ENCODE measurements at regions not wholly inside any gene's neighbourhood (a gene's known extent, or its start where the extent isn't known, plus 50 kb on each side); places are given as distances from the start of the nearest gene placed in this dataset.
A peak's percentile ranks its signal among the peaks of the same experiment; 100 is the strongest.

DNA sequence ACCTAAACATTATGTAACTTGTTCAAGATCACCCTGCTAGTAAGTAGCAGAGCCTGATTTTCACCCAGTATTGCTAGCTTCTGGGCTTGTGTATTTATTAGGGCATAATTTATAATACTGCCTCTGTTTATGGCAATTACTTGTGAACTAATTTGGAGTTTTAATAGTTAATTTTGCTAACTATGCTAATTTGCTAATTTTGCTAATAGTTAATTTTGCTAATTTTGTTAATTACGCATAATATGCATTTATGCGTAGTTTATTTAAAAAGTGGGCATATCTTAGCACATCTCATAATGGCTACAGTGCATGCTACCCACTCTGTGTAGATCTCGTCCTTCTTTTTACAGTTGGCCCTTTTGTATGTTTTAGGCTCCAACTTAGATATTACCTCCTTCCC, 898.1 kb upstream of the EPHA5 start (continued):
- TF ChIP-seq, protein P1, sequence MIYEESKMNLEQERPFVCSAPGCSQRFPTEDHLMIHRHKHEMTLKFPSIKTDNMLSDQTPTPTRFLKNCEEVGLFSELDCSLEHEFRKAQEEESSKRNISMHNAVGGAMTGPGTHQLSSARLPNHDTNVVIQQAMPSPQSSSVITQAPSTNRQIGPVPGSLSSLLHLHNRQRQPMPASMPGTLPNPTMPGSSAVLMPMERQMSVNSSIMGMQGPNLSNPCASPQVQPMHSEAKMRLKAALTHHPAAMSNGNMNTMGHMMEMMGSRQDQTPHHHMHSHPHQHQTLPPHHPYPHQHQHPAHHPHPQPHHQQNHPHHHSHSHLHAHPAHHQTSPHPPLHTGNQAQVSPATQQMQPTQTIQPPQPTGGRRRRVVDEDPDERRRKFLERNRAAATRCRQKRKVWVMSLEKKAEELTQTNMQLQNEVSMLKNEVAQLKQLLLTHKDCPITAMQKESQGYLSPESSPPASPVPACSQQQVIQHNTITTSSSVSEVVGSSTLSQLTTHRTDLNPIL (CRISPR knock-in tag; IDR thresholded peaks at IDR 0.05; ENCODE audit: low read depth): no peak
- TF ChIP-seq PPARA (CRISPR knock-in tag; IDR thresholded peaks at IDR 0.05; ENCODE audit: borderline replicate concordance) (no peak), TOX (CRISPR knock-in tag; IDR thresholded peaks at IDR 0.05; ENCODE audit: borderline replicate concordance) (no peak), ZNF70 (CRISPR knock-in tag; IDR thresholded peaks at IDR 0.05) (no peak), BACH2 (CRISPR knock-in tag; IDR thresholded peaks at IDR 0.05; ENCODE audit: borderline replicate concordance) (no peak), ZFP3 (CRISPR knock-in tag; IDR thresholded peaks at IDR 0.05) (no peak), ESRRG (CRISPR knock-in tag; IDR thresholded peaks at IDR 0.05) (no peak)

DNA sequence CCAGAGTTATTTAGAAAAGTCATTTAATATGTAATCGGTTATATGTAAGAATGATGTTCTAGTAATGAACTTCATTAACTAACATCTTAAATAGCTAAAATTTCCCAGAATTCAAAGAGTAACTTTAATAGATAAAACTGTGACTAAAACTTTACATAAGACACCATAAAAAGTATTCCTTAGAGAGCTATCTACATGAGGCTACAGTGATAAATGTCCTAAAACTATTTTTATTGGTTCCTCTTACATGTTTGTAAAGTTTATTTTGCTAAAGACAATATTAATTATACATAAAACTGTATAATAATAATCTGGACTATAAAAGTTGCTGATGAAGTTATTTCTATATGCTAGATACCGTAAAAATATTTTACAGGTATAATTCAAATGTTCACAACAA, 897.7 kb upstream of the EPHA5 start:
- no peak for TF ChIP-seq CSDC2 (CRISPR knock-in tag; IDR thresholded peaks at IDR 0.05)
- no peak for TF ChIP-seq GLIS3 (CRISPR knock-in tag; IDR thresholded peaks at IDR 0.05)
- TF ChIP-seq, protein P2, sequence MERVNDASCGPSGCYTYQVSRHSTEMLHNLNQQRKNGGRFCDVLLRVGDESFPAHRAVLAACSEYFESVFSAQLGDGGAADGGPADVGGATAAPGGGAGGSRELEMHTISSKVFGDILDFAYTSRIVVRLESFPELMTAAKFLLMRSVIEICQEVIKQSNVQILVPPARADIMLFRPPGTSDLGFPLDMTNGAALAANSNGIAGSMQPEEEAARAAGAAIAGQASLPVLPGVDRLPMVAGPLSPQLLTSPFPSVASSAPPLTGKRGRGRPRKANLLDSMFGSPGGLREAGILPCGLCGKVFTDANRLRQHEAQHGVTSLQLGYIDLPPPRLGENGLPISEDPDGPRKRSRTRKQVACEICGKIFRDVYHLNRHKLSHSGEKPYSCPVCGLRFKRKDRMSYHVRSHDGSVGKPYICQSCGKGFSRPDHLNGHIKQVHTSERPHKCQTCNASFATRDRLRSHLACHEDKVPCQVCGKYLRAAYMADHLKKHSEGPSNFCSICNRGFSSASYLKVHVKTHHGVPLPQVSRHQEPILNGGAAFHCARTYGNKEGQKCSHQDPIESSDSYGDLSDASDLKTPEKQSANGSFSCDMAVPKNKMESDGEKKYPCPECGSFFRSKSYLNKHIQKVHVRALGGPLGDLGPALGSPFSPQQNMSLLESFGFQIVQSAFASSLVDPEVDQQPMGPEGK (CRISPR knock-in tag; IDR thresholded peaks at IDR 0.05; ENCODE audit: borderline replicate concordance): no peak
- TF ChIP-seq ZC3H10 (CRISPR knock-in tag; IDR thresholded peaks at IDR 0.05): no peak
- TF ChIP-seq, protein P3, sequence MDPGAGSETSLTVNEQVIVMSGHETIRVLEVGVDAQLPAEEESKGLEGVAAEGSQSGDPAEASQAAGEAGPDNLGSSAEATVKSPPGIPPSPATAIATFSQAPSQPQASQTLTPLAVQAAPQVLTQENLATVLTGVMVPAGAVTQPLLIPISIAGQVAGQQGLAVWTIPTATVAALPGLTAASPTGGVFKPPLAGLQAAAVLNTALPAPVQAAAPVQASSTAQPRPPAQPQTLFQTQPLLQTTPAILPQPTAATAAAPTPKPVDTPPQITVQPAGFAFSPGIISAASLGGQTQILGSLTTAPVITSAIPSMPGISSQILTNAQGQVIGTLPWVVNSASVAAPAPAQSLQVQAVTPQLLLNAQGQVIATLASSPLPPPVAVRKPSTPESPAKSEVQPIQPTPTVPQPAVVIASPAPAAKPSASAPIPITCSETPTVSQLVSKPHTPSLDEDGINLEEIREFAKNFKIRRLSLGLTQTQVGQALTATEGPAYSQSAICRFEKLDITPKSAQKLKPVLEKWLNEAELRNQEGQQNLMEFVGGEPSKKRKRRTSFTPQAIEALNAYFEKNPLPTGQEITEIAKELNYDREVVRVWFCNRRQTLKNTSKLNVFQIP (CRISPR knock-in tag; IDR thresholded peaks at IDR 0.05; ENCODE audit: borderline replicate concordance, low read depth): no peak
- TF ChIP-seq SNAI2 (CRISPR knock-in tag; IDR thresholded peaks at IDR 0.05): no peak
- no peak for TF ChIP-seq TOX (CRISPR knock-in tag; IDR thresholded peaks at IDR 0.05; ENCODE audit: borderline replicate concordance)
- no peak for TF ChIP-seq ZFP3 (CRISPR knock-in tag; IDR thresholded peaks at IDR 0.05)
- no peak for TF ChIP-seq ZNF565 (CRISPR knock-in tag; conservative IDR thresholded peaks at IDR 0.05; ENCODE audit: low read depth)
- TF ChIP-seq, protein P1 (CRISPR knock-in tag; IDR thresholded peaks at IDR 0.05; ENCODE audit: low read depth): no peak
- TF ChIP-seq PPARA (CRISPR knock-in tag; IDR thresholded peaks at IDR 0.05; ENCODE audit: borderline replicate concordance): no peak
- TF ChIP-seq BACH2 (CRISPR knock-in tag; IDR thresholded peaks at IDR 0.05; ENCODE audit: borderline replicate concordance): no peak
- TF ChIP-seq, protein P4, sequence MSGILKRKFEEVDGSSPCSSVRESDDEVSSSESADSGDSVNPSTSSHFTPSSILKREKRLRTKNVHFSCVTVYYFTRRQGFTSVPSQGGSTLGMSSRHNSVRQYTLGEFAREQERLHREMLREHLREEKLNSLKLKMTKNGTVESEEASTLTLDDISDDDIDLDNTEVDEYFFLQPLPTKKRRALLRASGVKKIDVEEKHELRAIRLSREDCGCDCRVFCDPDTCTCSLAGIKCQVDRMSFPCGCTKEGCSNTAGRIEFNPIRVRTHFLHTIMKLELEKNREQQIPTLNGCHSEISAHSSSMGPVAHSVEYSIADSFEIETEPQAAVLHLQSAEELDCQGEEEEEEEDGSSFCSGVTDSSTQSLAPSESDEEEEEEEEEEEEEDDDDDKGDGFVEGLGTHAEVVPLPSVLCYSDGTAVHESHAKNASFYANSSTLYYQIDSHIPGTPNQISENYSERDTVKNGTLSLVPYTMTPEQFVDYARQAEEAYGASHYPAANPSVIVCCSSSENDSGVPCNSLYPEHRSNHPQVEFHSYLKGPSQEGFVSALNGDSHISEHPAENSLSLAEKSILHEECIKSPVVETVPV (CRISPR knock-in tag; IDR thresholded peaks at IDR 0.05): no peak
- no peak for ATAC-seq

DNA sequence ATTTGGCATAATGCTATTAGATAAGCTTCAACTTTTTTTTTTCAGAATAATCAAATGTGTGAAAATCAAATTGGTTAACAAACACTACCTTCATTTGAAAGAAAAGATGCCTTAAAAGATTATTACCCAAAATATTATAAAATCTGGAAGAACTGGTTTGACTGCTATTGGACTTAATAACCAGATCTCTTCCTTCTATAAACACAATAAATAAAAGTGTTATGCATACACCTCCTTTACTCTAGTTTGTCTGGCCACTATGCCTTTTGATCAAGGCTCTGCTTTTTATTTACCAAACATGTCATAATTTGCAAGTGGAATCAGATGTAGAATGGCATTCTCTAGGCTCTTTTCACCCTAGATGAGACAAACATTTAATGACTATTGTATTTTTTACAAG, 897.3 kb upstream of the EPHA5 start:
- no peak for TF ChIP-seq ZFP30 (CRISPR knock-in tag; IDR thresholded peaks at IDR 0.05)
- TF ChIP-seq ZNF565 (CRISPR knock-in tag; conservative IDR thresholded peaks at IDR 0.05; ENCODE audit: low read depth): no peak
- no peak for TF ChIP-seq ZC3H10 (CRISPR knock-in tag; IDR thresholded peaks at IDR 0.05)
- no peak for TF ChIP-seq RARB (CRISPR knock-in tag; IDR thresholded peaks at IDR 0.05)
- TF ChIP-seq, protein P4 (CRISPR knock-in tag; IDR thresholded peaks at IDR 0.05): no peak
- ATAC-seq: no peak

DNA sequence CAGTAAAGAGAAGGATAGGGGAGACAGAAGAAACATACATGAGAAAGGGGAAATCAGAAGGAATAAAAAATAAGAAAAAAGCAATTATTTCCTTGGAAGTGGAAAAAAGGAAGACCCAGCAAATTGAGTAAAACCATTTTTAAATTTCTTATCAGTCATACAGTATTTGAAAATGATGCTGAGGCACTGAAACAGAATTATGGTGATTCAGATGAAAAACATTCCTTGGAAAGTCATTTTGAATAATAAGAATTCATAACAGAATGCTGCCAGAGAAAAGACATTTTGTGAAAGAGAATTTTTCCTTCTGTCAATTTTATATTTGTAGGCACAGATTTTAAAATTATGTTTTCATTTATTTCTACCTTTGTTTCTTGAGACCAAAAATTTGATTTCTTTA, 895.5 kb upstream of the EPHA5 start:
- ATAC-seq: peak; percentile 51
- TF ChIP-seq ZFP3 (CRISPR knock-in tag; IDR thresholded peaks at IDR 0.05) (no peak), SNAI2 (CRISPR knock-in tag; IDR thresholded peaks at IDR 0.05) (no peak), ZC3H10 (CRISPR knock-in tag; IDR thresholded peaks at IDR 0.05) (no peak), ISL1 (CRISPR knock-in tag; IDR thresholded peaks at IDR 0.05) (no peak), ARNTL (CRISPR knock-in tag; IDR thresholded peaks at IDR 0.05; ENCODE audit: borderline replicate concordance, low read depth) (no peak), ZFP30 (CRISPR knock-in tag; IDR thresholded peaks at IDR 0.05) (no peak), GLIS3 (CRISPR knock-in tag; IDR thresholded peaks at IDR 0.05) (no peak), ZNF70 (CRISPR knock-in tag; IDR thresholded peaks at IDR 0.05) (no peak)
- TF ChIP-seq, protein P3 (CRISPR knock-in tag; IDR thresholded peaks at IDR 0.05; ENCODE audit: borderline replicate concordance, low read depth): no peak
